Right hindlimb (tissue), 1 donor: ENCODE measurements at regions not wholly inside any gene's neighbourhood (a gene's known extent, or its start where the extent isn't known, plus 50 kb on each side); places are given as distances from the start of the nearest gene placed in this dataset.

Source experiments
- DNase-seq: peaks from one replicate; pipeline ENCODE4 v3.0.0-alpha.2; 2018

- DNase-seq: no peak
These were observed 130.3 kb upstream of the MTAP start for GRCh38 chr9:21672140-21672539.

DNA sequence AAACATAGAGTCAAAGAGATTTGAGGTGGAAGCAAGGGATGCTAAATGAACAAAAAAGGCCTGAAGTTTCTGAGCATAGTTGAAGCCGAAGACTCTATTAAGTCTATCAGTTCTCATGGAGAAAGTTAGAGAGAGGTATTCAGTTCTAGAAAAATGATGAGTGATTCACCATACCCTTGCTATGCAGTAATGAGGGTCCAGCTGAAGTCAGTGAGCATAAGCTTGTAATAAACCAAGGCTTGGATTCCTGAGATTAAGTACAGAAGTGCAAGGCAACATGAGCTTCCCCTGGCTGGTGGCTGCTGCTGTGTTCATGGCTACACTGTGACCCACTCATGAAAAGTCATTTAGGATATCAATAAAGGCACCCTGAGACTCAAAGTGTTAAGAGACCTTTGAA, 129.7 kb upstream of the MTAP start:
- no peak for DNase-seq

- no peak for DNase-seq
These were observed 127.5 kb upstream of the MTAP start for GRCh38 chr9:21674894-21675293.

DNA sequence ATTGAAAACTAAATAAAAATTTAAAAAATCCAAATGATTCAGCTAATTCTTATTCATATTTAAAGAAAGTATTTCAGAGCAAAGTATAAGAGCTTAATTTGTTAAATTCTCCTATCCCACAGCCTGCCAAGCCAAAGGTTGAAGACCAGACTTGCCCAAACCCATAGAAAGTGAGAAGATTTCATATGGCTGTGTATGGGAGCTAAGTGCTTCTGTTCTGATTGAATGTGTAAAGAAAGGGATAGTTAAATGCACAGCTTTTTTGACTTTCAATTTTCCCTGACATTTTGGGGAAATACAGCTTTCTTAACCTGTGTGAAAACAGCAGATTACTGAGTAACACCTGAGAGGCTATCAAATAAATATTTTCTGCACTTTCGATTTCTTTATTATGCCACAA, 125.0 kb upstream of the MTAP start:
- no peak for DNase-seq

- no peak for DNase-seq
These were observed 124.6 kb upstream of the MTAP start for GRCh38 chr9:21677834-21678233.

GRCh38 chr9:21679432-21679831, 123.0 kb upstream of the MTAP start:
- no peak for DNase-seq

DNA sequence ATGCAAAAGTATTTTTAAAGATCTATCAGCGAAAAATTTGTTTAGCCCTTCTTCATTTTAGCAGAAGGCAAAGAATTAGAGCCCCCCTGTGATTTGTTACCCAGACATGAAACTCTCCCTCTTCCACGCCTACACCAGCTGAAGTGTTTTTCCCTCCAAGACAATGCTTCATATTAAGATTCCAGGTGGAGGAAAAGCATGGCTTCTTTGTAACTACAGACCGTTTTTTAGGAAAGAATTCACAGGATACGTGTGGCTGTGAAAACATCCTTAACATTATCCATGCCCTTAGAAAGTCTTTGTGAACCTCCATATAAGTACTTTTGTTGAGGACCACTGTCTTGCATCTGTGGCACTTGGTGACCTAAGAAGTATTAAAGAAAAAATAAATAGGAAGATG, 121.8 kb upstream of the MTAP start:
- DNase-seq: no peak

DNA sequence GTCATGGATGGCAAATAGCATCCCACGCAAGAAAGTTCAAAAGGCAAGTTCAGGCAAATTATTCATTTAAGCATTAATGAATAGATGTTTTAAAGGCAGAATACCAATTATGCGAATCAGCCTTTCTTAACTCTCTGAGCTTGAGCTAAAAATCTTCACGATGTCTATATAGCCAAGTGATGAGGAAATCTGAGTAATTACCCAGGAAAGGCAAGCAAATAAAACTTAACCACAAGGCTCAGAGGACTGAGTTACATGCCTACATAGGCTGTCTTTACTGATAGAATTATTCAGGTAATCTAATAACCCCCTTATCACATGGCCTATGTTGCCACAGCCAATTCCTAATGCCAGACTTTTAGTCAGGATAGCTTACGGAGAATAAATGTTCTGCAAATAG, 120.8 kb upstream of the MTAP start:
- no peak for DNase-seq

DNA sequence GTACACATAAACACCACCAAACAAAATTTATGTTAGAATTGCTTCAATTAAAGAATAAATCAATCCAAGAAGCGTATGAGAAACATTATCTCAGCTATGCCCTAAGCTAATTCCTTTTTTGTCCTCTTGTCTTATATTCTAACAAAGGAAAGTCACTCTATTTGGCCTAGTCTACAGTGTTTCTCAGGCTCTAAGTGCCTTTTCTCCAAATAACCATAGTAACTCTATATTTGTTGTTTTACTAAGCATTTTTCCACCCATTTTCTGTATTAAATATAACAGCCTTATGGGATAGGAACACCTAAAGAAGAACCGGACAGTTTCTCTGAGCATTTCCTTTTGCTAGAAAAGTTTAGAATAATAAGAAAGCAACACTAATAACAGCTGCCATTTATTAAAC, 120.1 kb upstream of the MTAP start:
- no peak for DNase-seq

GRCh38 chr9:21682981-21683380, 119.5 kb upstream of the MTAP start:
- DNase-seq: no peak

GRCh38 chr9:21683484-21684175, 118.8 kb upstream of the MTAP start:
- DNase-seq: no peak

DNA sequence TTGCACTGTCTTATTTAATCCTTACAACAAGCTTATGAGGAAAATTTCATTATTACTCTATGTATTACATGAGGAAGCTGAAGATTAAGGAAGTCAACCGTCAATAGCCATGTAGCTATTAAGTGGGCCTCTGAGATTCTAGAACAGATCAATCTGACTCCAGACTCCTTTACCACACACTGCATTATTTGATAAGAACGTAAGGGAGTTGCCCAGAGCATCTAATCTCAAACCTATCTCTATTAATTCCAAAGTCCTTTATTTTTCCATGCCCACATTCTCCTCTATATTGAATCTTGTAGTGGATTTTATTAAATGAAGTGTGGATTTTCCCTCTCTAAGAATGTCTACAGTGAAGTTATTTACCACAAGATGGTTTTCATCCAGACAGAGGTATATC, 118.2 kb upstream of the MTAP start:
- DNase-seq: no peak

DNA sequence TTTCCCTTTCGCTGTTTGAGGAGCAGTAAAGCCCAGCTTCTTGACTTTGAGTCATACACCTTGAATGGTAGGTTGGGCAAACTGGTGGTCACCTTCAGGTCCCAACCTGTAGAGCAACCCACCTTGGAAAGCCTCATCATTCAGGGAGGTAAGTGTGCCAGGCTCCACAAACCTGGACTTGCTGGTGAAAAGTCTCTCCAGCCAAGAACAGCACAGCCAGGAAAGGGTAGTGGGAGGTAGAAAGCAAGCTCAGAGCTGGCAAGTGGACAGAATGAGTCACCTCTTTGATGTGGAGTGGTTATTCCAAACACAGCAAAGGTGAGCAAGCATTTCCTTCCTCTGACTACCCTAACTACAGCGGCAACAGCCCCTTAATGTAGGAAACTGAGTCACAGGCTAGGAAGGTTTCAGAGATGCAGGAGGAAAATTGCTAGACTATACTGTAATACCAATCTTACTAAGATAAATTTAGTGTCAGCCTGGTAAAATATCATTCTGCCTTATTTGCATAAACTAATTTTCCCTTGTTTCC, 117.5 kb upstream of the MTAP start:
- DNase-seq: no peak

GRCh38 chr9:21685502-21685901, 116.9 kb upstream of the MTAP start:
- DNase-seq: no peak

GRCh38 chr9:21686738-21687137, 115.7 kb upstream of the MTAP start:
- no peak for DNase-seq

DNA sequence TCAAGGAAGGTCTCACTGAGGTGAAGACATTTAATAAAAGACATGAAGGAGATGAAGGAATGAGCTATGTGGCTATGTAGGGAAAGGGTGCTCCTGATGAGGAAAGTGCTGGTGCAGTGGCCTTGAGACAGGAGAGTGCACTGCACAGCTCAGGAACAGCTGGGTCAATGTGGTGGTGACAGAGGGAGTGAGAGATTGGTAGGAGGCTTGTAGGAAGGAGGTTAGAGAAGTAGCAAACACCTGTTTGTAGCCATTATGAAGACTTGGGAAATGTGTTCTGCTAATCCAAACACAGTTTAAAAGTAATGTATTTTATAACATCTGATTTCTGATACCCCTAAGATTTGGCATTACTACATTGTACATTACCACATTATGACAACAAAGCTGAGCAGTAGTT, 115.1 kb upstream of the MTAP start:
- DNase-seq: no peak

GRCh38 chr9:21688108-21689102, 114.0 kb upstream of the MTAP start:
- DNase-seq: no peak

GRCh38 chr9:21689854-21690253, 112.6 kb upstream of the MTAP start:
- no peak for DNase-seq

- DNase-seq: no peak
These were observed 111.9 kb upstream of the MTAP start for GRCh38 chr9:21690561-21690960.

- DNase-seq: no peak
These were observed 110.0 kb upstream of the MTAP start for GRCh38 chr9:21692390-21692789.

GRCh38 chr9:21694424-21694823, 108.0 kb upstream of the MTAP start:
- no peak for DNase-seq

DNA sequence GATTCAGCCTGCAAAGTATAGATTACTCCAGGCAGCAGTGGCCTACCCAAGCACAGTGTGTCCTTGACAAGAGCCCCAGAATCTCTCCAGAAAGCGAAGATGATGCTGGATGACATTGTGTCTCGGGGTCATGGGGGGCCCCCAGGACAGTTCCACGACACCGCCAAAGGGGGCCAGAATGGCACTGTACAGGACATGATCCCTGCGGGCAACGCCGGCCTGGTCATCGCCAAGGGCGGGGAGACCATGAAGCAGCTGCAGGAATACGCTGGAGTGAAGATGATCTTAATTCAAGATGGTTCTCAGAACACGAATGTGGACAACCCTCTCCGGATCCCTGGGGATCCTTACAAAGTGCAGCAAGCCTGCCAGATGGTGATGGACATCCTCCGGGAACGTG, 107.0 kb upstream of the MTAP start:
- no peak for DNase-seq

- no peak for DNase-seq
These were observed 106.5 kb upstream of the MTAP start for GRCh38 chr9:21695874-21696341.

DNA sequence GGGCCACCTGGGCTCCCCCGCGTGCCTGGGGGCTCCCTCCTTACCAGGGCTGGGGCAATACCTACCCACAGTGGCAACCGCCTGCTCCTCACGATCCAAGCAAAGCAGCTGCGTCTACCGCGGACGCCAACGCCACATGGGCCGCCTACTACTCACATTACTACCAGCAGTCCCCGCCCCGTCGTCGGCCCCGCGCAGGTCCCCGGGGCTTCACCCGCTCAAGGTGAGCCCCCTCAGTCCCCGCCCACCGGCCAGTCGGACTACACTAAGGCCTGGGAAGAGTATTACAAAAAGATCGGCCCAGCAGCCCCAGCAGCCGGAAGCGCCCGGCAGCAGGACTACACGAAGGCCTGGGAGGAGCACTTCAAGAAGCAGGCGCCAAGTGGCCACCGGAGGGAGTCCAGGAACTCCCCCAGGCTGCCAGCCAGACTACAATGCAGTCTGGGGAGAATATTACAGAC, 106.0 kb upstream of the MTAP start:
- DNase-seq: no peak
